ENCODE measurements at regions not wholly inside any gene's neighbourhood (a gene's known extent, or its start where the extent isn't known, plus 50 kb on each side); places are given as distances from the start of the nearest gene placed in this dataset.

GRCh38 chr7:19610194-19610943, 98.5 kb downstream of the POLR1F start:
- no peak for TF ChIP-seq CTCF (IDR thresholded peaks at IDR 0.05)
- no peak overlapping the region for H3K27ac ChIP-seq
- no peak for DNase-seq (ENCODE audit: low spot score in 2 of 2)
- H3K4me1 ChIP-seq: no peaks in the 10 kb centered on the region
- intact Hi-C loops (cut with DNase I): no loop called here
- no peak overlapping the region for H3K4me3 ChIP-seq
- no peaks in the 10 kb centered on the region for H3K27me3 ChIP-seq
- H3K36me3 ChIP-seq: no peaks in the 10 kb centered on the region
- no peaks in the 10 kb centered on the region for H3K9me3 ChIP-seq

GRCh38 chr7:19589446-19589845, 119.4 kb downstream of the POLR1F start:
- no peaks in the 10 kb centered on the region for H3K27me3 ChIP-seq
- intact Hi-C loops (cut with DNase I): no loop called here
- no peak overlapping the region for H3K27ac ChIP-seq
- no peak for TF ChIP-seq CTCF (IDR thresholded peaks at IDR 0.05)
- no peaks in the 10 kb centered on the region for H3K4me1 ChIP-seq
- no peak overlapping the region for H3K4me3 ChIP-seq
- no peaks in the 10 kb centered on the region for H3K9me3 ChIP-seq
- no peak for DNase-seq (ENCODE audit: low spot score in 2 of 2)
- H3K36me3 ChIP-seq: no peaks in the 10 kb centered on the region

DNA sequence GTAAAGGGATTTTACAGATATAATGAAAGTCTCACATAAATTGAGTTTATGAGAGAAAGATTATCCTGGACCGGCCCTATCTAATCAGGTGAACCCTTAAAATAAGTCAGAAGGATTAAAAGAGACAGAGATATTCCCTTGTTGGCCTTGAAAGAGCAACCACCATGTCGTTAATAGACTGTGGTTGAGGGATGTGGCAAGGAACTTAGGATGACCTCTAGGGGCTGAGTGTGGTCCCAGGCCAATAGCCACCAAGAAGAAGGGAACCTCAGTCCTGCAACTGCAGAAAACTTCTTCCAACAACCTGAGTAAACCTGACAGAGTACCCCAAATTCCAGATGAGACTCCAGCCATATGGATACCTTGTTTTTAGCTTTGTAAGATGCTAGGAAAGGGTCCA, 121.5 kb downstream of the POLR1F start:
- Histone ChIP-seq H3K36me3 (no peaks in the 10 kb centered on the region), H3K4me1 (no peaks in the 10 kb centered on the region), H3K27ac (no peak overlapping the region), H3K4me3 (no peak overlapping the region), H3K9me3 (no peaks in the 10 kb centered on the region), H3K27me3 (no peaks in the 10 kb centered on the region)
- TF ChIP-seq CTCF (IDR thresholded peaks at IDR 0.05): no peak
- intact Hi-C loops (cut with DNase I): no loop called here
- DNase-seq (ENCODE audit: low spot score in 2 of 2): no peak

DNA sequence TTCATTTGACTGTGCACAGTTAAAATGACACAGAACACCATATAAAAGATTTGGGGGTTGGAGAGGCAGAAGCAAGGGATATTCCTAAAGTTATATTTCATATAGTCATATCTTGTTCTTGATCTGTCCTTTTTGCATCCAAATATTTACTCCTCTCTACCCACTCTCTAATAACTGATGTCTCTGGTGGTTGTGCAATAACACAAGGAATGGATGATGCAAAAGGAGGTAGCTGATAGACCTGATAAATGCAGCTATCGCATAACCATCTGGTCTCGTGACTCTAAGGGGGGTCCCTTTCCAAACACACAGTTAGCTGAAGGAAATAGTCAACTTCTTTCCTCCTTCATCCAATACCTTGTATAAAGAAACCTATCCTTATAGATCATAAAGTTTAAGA, 123.1 kb downstream of the POLR1F start:
- DNase-seq (ENCODE audit: low spot score in 2 of 2): no peak
- Histone ChIP-seq H3K36me3 (no peaks in the 10 kb centered on the region), H3K4me3 (no peak overlapping the region), H3K27ac (no peak overlapping the region), H3K4me1 (no peaks in the 10 kb centered on the region), H3K27me3 (no peaks in the 10 kb centered on the region), H3K9me3 (no peaks in the 10 kb centered on the region)
- TF ChIP-seq CTCF (IDR thresholded peaks at IDR 0.05): no peak
- intact Hi-C loops (cut with DNase I): no loop called here

DNA sequence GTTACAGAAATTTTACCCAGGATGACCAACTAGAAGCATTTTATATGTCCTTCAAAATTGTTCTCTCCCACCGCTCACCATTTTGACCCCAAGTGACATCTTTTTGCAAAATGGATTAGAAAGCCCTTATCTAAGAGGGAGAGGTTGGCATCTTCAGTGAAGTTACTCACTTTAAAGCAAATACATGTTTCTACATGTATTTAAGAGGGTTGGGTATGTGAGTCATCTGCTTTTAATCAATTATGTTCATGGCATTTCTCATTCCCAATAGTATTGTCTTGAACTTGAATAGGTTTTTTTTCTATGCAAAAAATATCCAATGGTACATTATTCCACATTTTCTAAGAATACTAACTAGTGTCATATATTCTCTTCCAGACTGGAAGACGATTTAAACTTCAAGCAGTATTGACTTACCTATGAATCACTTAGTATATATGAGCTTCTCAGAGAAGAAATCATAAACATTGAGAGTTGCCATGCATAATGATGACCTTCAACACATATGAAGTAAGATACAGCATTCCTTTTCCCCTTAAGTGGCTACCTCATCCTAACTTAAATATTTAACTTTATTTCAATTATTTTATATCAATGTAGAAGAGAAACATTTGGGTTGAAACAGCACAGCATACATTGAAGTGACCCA, 132.8 kb downstream of the POLR1F start:
- Histone ChIP-seq H3K9me3 (no peaks in the 10 kb centered on the region), H3K36me3 (no peaks in the 10 kb centered on the region), H3K27me3 (no peaks in the 10 kb centered on the region), H3K27ac (no peak overlapping the region), H3K4me3 (no peak overlapping the region), H3K4me1 (no peaks in the 10 kb centered on the region)
- TF ChIP-seq CTCF (IDR thresholded peaks at IDR 0.05): no peak
- no peak for DNase-seq (ENCODE audit: low spot score in 2 of 2)
- intact Hi-C loops (cut with DNase I): no loop called here
